IMR-90 (cell line): ENCODE measurements at regions not wholly inside any gene's neighbourhood (a gene's known extent, or its start where the extent isn't known, plus 50 kb on each side); places are given as distances from the start of the nearest gene placed in this dataset.

ENCODE experiments used
- CEBPB ChIP-seq: IDR thresholded peaks from 2 replicates; pipeline ENCODE4 v1.6.1; 2012; ENCODE audit warnings: low read depth, low read length, improper control_type of control experiment
- CHD1 ChIP-seq: IDR thresholded peaks from 2 replicates; pipeline ENCODE4 v1.6.1; 2012; ENCODE audit warnings: low read depth, low read length, improper control_type of control experiment
- CTCF ChIP-seq: conservative IDR thresholded peaks from 2 replicates; pipeline ENCODE4 v1.5.1; 2012; ENCODE audit warnings: mild to moderate bottlenecking, low read depth, low read length, improper control_type of control experiment
- FOS ChIP-seq: fragments of 150-350 bp; IDR thresholded peaks from 2 replicates; pipeline ENCODE4 v1.6.1; 2016; ENCODE audit warnings: low read depth, low read length
- MAFK ChIP-seq: IDR thresholded peaks from 2 replicates; pipeline ENCODE4 v1.6.1; 2012; ENCODE audit warnings: low read depth, low read length, improper control_type of control experiment
- POLR2A ChIP-seq: IDR thresholded peaks from 2 replicates; pipeline ENCODE4 v1.6.1; 2012; ENCODE audit warnings: mild to moderate bottlenecking, low read depth, low read length
- RAD21 ChIP-seq: IDR thresholded peaks from 2 replicates; pipeline ENCODE4 v1.6.1; 2012; ENCODE audit warnings: low read length, improper control_type of control experiment
- USF2 ChIP-seq: fragments of 150-350 bp; IDR thresholded peaks from 2 replicates; pipeline ENCODE4 v1.6.1; 2017; ENCODE audit warnings: mild to moderate bottlenecking, antibody characterized with exemption, low read length, low read depth

GRCh38 chr4:148793221-148793620, 351.0 kb upstream of the NR3C2 start:
- TF ChIP-seq CTCF (no peak), POLR2A (no peak), RAD21 (no peak), FOS (peak; percentile 37; the same call in 1 of the 2 replicates), CEBPB (no peak), MAFK (no peak), CHD1 (no peak), USF2 (no peak)
